Testis (tissue), 2 donors: ENCODE measurements at regions not wholly inside any gene's neighbourhood (a gene's known extent, or its start where the extent isn't known, plus 50 kb on each side); places are given as distances from the start of the nearest gene placed in this dataset.

Experiments
- CTCF ChIP-seq, 3 experiments: fragments of 450-650 bp in 2 of 3; fragments of 200-600 bp in 1 of 3; sonication (generic) in 1 of 3; IDR thresholded peaks; one replicate each; pipeline ENCODE4 v1.5.1; 2016 to 2019; ENCODE audit warnings: antibody characterized with exemption in 3 of 3, mild to moderate bottlenecking in 2 of 3, moderate library complexity in 1 of 3
- POLR2A ChIP-seq: fragments of 450-650 bp; IDR thresholded peaks from one replicate; pipeline ENCODE4 v1.6.1; 2017; ENCODE audit warnings: antibody characterized with exemption, mild to moderate bottlenecking, moderate library complexity

GRCh38 chr6:84309336-84309735, 81.9 kb upstream of the CEP162 start:
- no peak for TF ChIP-seq CTCF (IDR thresholded peaks at IDR 0.05)
- no peak for TF ChIP-seq POLR2A
